ENCODE measurements at regions not wholly inside any gene's neighbourhood (a gene's known extent, or its start where the extent isn't known, plus 50 kb on each side); places are given as distances from the start of the nearest gene placed in this dataset.

DNA sequence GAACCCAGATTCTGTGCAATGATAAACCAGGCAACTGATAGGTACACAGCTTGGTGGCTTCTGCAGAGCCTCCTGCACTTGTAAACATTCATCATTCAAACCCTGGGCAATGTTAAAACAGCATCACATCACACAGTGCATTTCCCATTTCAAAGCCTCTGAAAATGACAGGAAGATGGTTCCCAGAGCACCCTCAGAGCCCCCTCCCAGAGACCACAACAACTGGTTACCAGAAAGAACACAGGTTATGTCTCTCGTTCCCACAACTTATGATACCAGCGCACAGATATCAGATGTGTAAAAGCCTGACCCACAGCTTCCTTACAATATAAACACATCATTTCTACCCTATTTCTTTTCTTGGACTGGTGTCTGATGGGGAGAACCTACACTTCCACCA is 248.7 kb downstream of the AUH start:
- Histone ChIP-seq H3K4me3 (ENCODE audit: low read depth, low read length) (no peak overlapping the region), H3K36me3 (ENCODE audit: control insufficient read depth, insufficient read depth, low read length) (no peaks in the 10 kb centered on the region), H3K27me3 (ENCODE audit: control insufficient read depth, insufficient read depth, low read length) (peaks cover 3% of the 10 kb centered on the region)
- no peak for DNase-seq (ENCODE audit: low read depth)
- TF ChIP-seq, protein P1, sequence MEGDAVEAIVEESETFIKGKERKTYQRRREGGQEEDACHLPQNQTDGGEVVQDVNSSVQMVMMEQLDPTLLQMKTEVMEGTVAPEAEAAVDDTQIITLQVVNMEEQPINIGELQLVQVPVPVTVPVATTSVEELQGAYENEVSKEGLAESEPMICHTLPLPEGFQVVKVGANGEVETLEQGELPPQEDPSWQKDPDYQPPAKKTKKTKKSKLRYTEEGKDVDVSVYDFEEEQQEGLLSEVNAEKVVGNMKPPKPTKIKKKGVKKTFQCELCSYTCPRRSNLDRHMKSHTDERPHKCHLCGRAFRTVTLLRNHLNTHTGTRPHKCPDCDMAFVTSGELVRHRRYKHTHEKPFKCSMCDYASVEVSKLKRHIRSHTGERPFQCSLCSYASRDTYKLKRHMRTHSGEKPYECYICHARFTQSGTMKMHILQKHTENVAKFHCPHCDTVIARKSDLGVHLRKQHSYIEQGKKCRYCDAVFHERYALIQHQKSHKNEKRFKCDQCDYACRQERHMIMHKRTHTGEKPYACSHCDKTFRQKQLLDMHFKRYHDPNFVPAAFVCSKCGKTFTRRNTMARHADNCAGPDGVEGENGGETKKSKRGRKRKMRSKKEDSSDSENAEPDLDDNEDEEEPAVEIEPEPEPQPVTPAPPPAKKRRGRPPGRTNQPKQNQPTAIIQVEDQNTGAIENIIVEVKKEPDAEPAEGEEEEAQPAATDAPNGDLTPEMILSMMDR (IDR thresholded peaks at IDR 0.05; ENCODE audit: insufficient read depth, low read length, severe bottlenecking) = no peak
- FAIRE-seq = no peak

DNA sequence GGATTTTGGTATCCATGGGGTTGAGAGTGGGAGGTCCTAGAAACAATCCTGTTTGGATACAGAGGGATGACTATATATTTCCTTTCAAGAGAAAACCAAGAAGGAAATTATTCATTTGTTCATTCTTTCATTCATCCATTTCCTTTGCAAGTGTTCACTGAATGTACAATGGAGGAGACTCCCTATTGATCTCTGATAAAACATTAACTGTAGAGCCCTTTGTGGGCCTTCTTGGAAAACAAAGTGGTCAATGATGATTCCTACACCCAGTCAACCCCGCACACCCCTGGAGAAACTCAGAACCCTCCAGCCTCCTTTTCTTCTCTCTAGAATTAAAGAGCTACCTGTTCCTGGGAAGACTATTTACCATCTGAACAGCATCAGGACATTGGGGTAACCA is 247.3 kb downstream of the AUH start:
- TF ChIP-seq, protein P1 (IDR thresholded peaks at IDR 0.05; ENCODE audit: insufficient read depth, low read length, severe bottlenecking) = no peak
- no peak for FAIRE-seq
- Histone ChIP-seq H3K36me3 (ENCODE audit: control insufficient read depth, insufficient read depth, low read length) (no peaks in the 10 kb centered on the region), H3K4me3 (ENCODE audit: low read depth, low read length) (no peak overlapping the region), H3K27me3 (ENCODE audit: control insufficient read depth, insufficient read depth, low read length) (peaks cover 3% of the 10 kb centered on the region)
- no peak for DNase-seq (ENCODE audit: low read depth)

DNA sequence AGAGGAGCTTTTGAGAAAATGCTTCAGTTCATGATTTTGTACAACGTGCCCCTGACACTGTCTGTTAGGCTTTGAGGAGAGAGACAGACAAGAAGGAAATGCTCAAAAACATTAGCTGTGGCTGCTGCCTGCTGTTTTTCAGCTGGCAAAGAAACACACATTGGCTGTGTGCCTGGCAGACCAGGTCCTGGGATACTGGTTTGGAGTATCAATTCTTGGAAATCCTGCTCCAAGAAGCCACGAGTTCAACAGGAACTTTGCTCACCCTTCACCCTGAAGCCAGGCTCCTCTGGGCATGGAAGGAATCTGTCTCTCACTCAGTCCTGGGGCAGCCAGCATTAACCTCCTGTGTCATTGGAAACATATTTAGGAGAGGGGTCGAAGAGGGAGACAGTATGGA is 245.5 kb downstream of the AUH start:
- TF ChIP-seq, protein P1 (IDR thresholded peaks at IDR 0.05; ENCODE audit: insufficient read depth, low read length, severe bottlenecking) = no peak
- Histone ChIP-seq H3K4me3 (ENCODE audit: low read depth, low read length) (no peak overlapping the region), H3K27me3 (ENCODE audit: control insufficient read depth, insufficient read depth, low read length) (peaks cover 3% of the 10 kb centered on the region), H3K36me3 (ENCODE audit: control insufficient read depth, insufficient read depth, low read length) (no peaks in the 10 kb centered on the region)
- no peak for DNase-seq (ENCODE audit: low read depth)
- no peak for FAIRE-seq

DNA sequence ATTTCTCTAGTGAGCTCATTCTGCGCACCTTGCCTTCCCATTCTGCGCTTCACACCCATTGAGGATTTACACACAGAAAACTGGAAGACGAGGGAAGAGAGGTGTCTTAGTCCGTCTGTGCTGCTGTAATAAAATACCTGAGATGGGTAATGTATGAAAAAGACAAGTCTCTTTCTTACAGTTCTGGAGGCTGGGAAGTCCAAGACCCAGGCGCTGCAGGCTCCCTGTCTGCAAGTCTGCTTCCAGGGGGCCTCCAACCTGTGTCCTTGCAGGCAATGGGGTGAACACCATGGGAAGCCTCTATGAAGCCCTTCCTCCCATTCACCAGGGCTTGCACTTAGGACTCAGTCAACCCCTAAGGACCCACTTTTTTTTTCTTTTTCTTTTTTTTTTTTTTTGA is 245.0 kb downstream of the AUH start:
- DNase-seq (ENCODE audit: low read depth) (no peak), FAIRE-seq (no peak)
- peaks cover 3% of the 10 kb centered on the region for H3K27me3 ChIP-seq (ENCODE audit: control insufficient read depth, insufficient read depth, low read length)
- TF ChIP-seq, protein P1 (IDR thresholded peaks at IDR 0.05; ENCODE audit: insufficient read depth, low read length, severe bottlenecking) = no peak
- H3K4me3 ChIP-seq (ENCODE audit: low read depth, low read length) = no peak overlapping the region
- H3K36me3 ChIP-seq (ENCODE audit: control insufficient read depth, insufficient read depth, low read length) = no peaks in the 10 kb centered on the region

DNA sequence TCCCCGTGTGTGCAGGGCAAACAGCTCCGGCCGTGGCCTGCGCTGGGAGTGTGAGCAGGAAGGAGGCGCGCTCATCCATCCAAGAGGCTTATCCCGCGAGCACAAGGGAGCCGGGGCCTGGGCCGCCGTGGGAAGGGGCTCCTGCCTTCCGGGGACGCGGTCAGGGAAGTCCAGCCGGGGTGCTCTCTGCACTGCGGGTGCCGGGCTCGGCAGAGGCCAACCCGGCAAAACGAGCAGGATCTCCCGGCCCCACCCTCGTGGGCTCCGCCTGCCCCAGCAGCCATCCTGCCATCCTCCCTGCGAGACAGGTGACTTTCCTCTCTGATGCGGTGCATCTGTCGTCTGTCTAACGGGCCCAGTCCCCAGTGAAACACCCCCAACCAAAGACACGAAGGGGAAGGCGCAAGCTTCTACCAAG is 244.2 kb downstream of the AUH start:
- Histone ChIP-seq H3K27me3 (ENCODE audit: control insufficient read depth, insufficient read depth, low read length) (peaks cover 3% of the 10 kb centered on the region), H3K36me3 (ENCODE audit: control insufficient read depth, insufficient read depth, low read length) (no peaks in the 10 kb centered on the region), H3K4me3 (ENCODE audit: low read depth, low read length) (no peak overlapping the region)
- FAIRE-seq (no peak), DNase-seq (ENCODE audit: low read depth) (no peak)
- TF ChIP-seq, protein P1 (IDR thresholded peaks at IDR 0.05; ENCODE audit: insufficient read depth, low read length, severe bottlenecking) = no peak

DNA sequence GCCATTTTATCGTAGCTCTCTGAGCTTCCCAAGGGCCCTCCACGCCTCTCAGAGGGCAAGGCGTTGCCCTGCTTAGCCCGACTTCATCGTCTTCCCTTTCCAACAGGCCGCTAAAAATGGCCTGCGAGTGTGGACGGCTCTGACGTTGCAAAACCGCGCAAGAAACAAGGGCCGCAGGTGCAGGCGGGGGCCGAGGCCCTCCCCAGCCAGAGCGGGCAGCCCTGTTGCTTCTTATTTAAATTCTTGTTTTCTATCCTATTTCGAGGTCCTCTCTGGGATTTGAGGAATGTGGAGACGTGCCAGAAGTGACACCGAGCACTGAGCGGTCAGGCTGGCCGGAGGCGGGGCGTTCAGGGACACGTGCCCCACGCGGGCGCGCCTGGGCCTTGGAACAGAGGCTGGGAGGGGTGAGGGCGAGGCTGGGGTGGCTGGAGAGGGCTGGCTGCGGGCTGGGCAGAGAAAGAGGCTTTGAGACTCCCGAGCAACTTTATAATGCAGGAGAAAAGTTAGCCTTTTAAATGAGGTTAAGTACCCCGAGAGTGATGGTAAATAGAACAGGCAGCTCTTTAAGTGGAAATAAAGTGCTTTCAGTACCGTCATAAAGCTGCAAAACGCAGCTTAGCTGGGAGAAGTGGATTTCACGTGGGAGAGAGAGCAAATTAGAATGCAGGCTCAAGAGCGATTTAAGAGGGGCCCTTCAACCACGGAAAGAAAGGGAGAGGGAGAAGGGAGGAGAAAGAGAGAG is 243.6 kb downstream of the AUH start:
- no peaks in the 10 kb centered on the region for H3K36me3 ChIP-seq (ENCODE audit: control insufficient read depth, insufficient read depth, low read length)
- TF ChIP-seq, protein P1 (IDR thresholded peaks at IDR 0.05; ENCODE audit: insufficient read depth, low read length, severe bottlenecking) = no peak
- peaks cover 3% of the 10 kb centered on the region for H3K27me3 ChIP-seq (ENCODE audit: control insufficient read depth, insufficient read depth, low read length)
- DNase-seq (ENCODE audit: low read depth) (no peak), FAIRE-seq (no peak)
- no peak overlapping the region for H3K4me3 ChIP-seq (ENCODE audit: low read depth, low read length)

Measured in bronchial epithelial cell (primary cell).